ENCODE measurements at regions not wholly inside any gene's neighbourhood (a gene's known extent, or its start where the extent isn't known, plus 50 kb on each side); places are given as distances from the start of the nearest gene placed in this dataset.

DNA sequence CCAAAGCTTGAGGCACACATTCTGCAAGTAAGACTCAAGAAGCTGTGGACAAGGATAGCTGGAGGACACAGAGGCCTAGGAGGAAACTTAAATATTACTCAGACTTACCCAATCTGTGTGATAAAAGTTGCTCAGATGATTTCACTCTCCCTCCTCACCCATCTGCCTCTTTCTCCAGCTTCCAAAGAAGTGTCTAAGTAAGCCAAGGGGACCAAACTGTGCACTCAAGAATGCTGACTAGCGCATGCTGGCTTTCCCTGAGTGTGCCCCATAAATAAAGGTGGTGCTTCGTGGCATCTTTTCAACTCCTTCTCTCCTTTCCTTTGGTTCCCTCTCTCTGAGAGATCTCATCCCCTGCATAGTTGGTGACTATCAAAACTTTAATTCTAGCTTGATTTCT is 211.0 kb upstream of the LMCD1 start:
- Histone ChIP-seq H2AK9ac (replicated peaks; ENCODE audit: low read depth, low read length, poor library complexity) (no peak overlapping the region), H3K27ac (ENCODE audit: insufficient read depth, low read length) (no peak overlapping the region), H3K9me1 (ENCODE audit: insufficient read depth, low read length) (no peaks in the 10 kb centered on the region), H3K23ac (ENCODE audit: low read depth, low read length) (no peak overlapping the region), H3K9me3 (ENCODE audit: control insufficient read depth, insufficient read depth, low read length) (no peaks in the 10 kb centered on the region), H2BK5ac (ENCODE audit: low read depth, low read length, poor library complexity, severe bottlenecking) (no peak overlapping the region), H2BK15ac (ENCODE audit: low read depth, low read length) (no peak overlapping the region), H4K20me1 (ENCODE audit: insufficient read depth, low read length) (no peaks in the 10 kb centered on the region), H3K79me1 (ENCODE audit: low read depth in 1 of 2, low read length in 2 of 2) (no peaks in the 10 kb centered on the region), H3K9ac (ENCODE audit: low read depth, low read length) (no peak overlapping the region), H3K36me3 (ENCODE audit: control insufficient read depth, insufficient read depth, low read length) (no peaks in the 10 kb centered on the region), H3K4me3 (ENCODE audit: insufficient read depth, low read depth, low read length) (no peak overlapping the region), H3K4me1 (ENCODE audit: control insufficient read depth, insufficient read depth, low read length) (no peaks in the 10 kb centered on the region), H4K8ac (ENCODE audit: low read depth in 2 of 2, low read length in 2 of 2) (no peak overlapping the region), H3K14ac (replicated peaks; ENCODE audit: low read depth, low read length) (no peak overlapping the region), H2BK20ac (ENCODE audit: low read depth, low read length) (no peak overlapping the region), H3K4me2 (ENCODE audit: low read depth, low read length) (no peak overlapping the region), H3K4ac (ENCODE audit: low read depth, low read length) (no peak overlapping the region), H3K56ac (ENCODE audit: extremely low read depth, insufficient read depth, low read length) (no peak overlapping the region), H2BK120ac (ENCODE audit: low read depth, low read length) (no peak overlapping the region), H3K27me3 (ENCODE audit: control insufficient read depth, insufficient read depth, low read length) (no peaks in the 10 kb centered on the region), H2AFZ (replicated peaks; ENCODE audit: low read length, poor library complexity) (no peak overlapping the region), H4K91ac (ENCODE audit: insufficient read depth, low read depth, low read length) (no peak overlapping the region), H3K18ac (ENCODE audit: low read depth, low read length) (no peak overlapping the region), H4K5ac (ENCODE audit: low read depth, low read length) (no peak overlapping the region), H2AK5ac (ENCODE audit: low read depth, low read length) (no peak overlapping the region)
- no CpG with 5 or more reads among the region's 2 CpGs for WGBS, 2 experiments (ENCODE audit: extremely low coverage in 2 of 2, insufficient read length in 1 of 2)
- POLR2A ChIA-PET (ENCODE audit: unreplicated experiment) = no interaction called here
- no peak for DNase-seq
- TF ChIP-seq MXI1 (IDR thresholded peaks at IDR 0.05; ENCODE audit: borderline replicate concordance, low read depth, low read length) (no peak), CHD1 (IDR thresholded peaks at IDR 0.05; ENCODE audit: low read depth, low read length) (no peak), NFE2L2 (IDR thresholded peaks at IDR 0.05; ENCODE audit: low read depth, low read length) (no peak), FOS (IDR thresholded peaks at IDR 0.05; ENCODE audit: low read depth, low read length) (no peak), MAZ (IDR thresholded peaks at IDR 0.05; ENCODE audit: borderline replicate concordance, low read depth, low read length) (no peak), POLR2A (IDR thresholded peaks at IDR 0.05; ENCODE audit: low read depth, low read length) (no peak)
- intact Hi-C loops (cut with micrococcal nuclease) = no loop called here
- dilution Hi-C loops (cut with HindIII; ENCODE audit: low sequenced_read_pairs, unreplicated experiment) = no loop called here
- BruUV-seq (replicated peaks) = no TSS peak
- no peak for ATAC-seq (ENCODE audit: low read depth)
- CTCF ChIA-PET = interaction anchor here (0.7 kb wide), 1 partner anchor 50 kb away, joined by 3 read pairs; no protein-coding TSS in a partner anchor
- in situ Hi-C loops (cut with MboI; ENCODE audit: low sequenced_read_pairs) = no loop called here

Measured in IMR-90 (cell line).